ENCODE measurements at regions not wholly inside any gene's neighbourhood (a gene's known extent, or its start where the extent isn't known, plus 50 kb on each side); places are given as distances from the start of the nearest gene placed in this dataset.

- Histone ChIP-seq H3K9ac (ENCODE audit: low read depth, low read length) (no peak overlapping the region), H4K20me1 (ENCODE audit: insufficient read depth, low read length) (no peaks in the 10 kb centered on the region), H2AK9ac (replicated peaks; ENCODE audit: low read depth, low read length, poor library complexity) (no peak overlapping the region), H2AK5ac (ENCODE audit: low read depth, low read length) (no peak overlapping the region), H4K5ac (ENCODE audit: low read depth, low read length) (no peak overlapping the region), H3K4ac (ENCODE audit: low read depth, low read length) (no peak overlapping the region), H3K9me3 (ENCODE audit: control insufficient read depth, insufficient read depth, low read length) (peaks cover 12% of the 10 kb centered on the region), H2BK20ac (ENCODE audit: low read depth, low read length) (no peak overlapping the region), H3K4me2 (ENCODE audit: low read depth, low read length) (no peak overlapping the region), H3K27me3 (ENCODE audit: control insufficient read depth, insufficient read depth, low read length) (no peaks in the 10 kb centered on the region), H2BK15ac (ENCODE audit: low read depth, low read length) (no peak overlapping the region), H3K4me1 (ENCODE audit: control insufficient read depth, insufficient read depth, low read length) (no peaks in the 10 kb centered on the region), H2BK120ac (ENCODE audit: low read depth, low read length) (no peak overlapping the region), H3K9me1 (ENCODE audit: insufficient read depth, low read length) (no peaks in the 10 kb centered on the region), H4K8ac (ENCODE audit: low read depth in 2 of 2, low read length in 2 of 2) (no peak overlapping the region), H3K18ac (ENCODE audit: low read depth, low read length) (no peak overlapping the region), H3K14ac (replicated peaks; ENCODE audit: low read depth, low read length) (no peak overlapping the region), H3K4me3 (ENCODE audit: insufficient read depth, low read depth, low read length) (no peak overlapping the region), H2BK5ac (ENCODE audit: low read depth, low read length, poor library complexity, severe bottlenecking) (no peak overlapping the region), H3K36me3 (ENCODE audit: control insufficient read depth, insufficient read depth, low read length) (no peaks in the 10 kb centered on the region), H3K56ac (ENCODE audit: extremely low read depth, insufficient read depth, low read length) (no peak overlapping the region), H3K27ac (ENCODE audit: insufficient read depth, low read length) (no peak overlapping the region), H3K23ac (ENCODE audit: low read depth, low read length) (no peak overlapping the region), H4K91ac (ENCODE audit: insufficient read depth, low read depth, low read length) (no peak overlapping the region), H2AFZ (replicated peaks; ENCODE audit: low read length, poor library complexity) (no peak overlapping the region), H3K79me1 (ENCODE audit: low read depth in 1 of 2, low read length in 2 of 2) (no peaks in the 10 kb centered on the region)
- CTCF ChIA-PET = no interaction called here
- intact Hi-C loops (cut with micrococcal nuclease) = no loop called here
- DNase-seq = no peak
- dilution Hi-C loops (cut with HindIII; ENCODE audit: low sequenced_read_pairs, unreplicated experiment) = no loop called here
- POLR2A ChIA-PET (ENCODE audit: unreplicated experiment) = no interaction called here
- ATAC-seq (ENCODE audit: low read depth) = no peak
- no CpG with 5 or more reads among the region's 1 CpG for WGBS, 2 experiments (ENCODE audit: extremely low coverage in 2 of 2, insufficient read length in 1 of 2)
- TF ChIP-seq RFX5 (IDR thresholded peaks at IDR 0.05; ENCODE audit: low read depth, low read length) = no peak
- TF ChIP-seq RCOR1 (IDR thresholded peaks at IDR 0.05; ENCODE audit: insufficient replicate concordance, low read length) = no peak
- TF ChIP-seq MAFK (IDR thresholded peaks at IDR 0.05; ENCODE audit: low read depth, low read length) = no peak
- TF ChIP-seq SMC3 (IDR thresholded peaks at IDR 0.05; ENCODE audit: low read depth, low read length) = no peak
- no peak for TF ChIP-seq MAZ (IDR thresholded peaks at IDR 0.05; ENCODE audit: borderline replicate concordance, low read depth, low read length)
- no peak for TF ChIP-seq CTCF (conservative IDR thresholded peaks at IDR 0.05; ENCODE audit: low read depth, low read length)
- no peak for TF ChIP-seq RAD21 (IDR thresholded peaks at IDR 0.05; ENCODE audit: low read length)
- in situ Hi-C loops (cut with MboI; ENCODE audit: low sequenced_read_pairs) = no loop called here
- no TSS peak for BruUV-seq (replicated peaks)
Measured at GRCh38 chr9:28900406-28900805, 1327.1 kb upstream of the C9orf72 start.
